ENCODE measurements at regions not wholly inside any gene's neighbourhood (a gene's known extent, or its start where the extent isn't known, plus 50 kb on each side); places are given as distances from the start of the nearest gene placed in this dataset.

GRCh38 chr20:23193801-23194384, 107.8 kb upstream of the CD93 start:
- intact Hi-C loops (cut with DNase I): no loop called here
- DNase-seq (ENCODE audit: low spot score): no peak

DNA sequence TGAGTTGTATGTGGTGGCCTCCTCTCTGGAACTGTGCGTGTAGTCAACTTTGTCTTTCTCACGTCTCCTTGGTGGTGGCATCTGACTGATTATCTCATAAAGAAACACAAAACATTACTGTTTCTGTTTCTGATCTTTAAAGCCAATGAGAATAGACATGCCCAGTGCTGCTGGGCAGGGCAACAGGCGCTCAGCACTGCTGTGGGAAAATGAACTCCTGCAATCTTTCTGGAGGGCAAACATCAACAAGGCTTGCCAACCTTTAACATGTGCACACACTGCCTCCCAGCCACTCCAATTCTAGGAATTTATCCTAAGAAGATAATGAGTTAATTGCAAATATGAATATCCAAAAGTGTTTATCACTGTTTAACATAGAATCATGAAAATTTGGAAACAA, 106.3 kb upstream of the CD93 start:
- intact Hi-C loops (cut with DNase I): no loop called here

GRCh38 chr20:23190557-23190956, 104.4 kb upstream of the CD93 start:
- intact Hi-C loops (cut with DNase I): no loop called here
- no peak for DNase-seq (ENCODE audit: low spot score)

More for the DNA sequence above, 106.3 kb upstream of the CD93 start:
- no peak for DNase-seq (ENCODE audit: low spot score)

- intact Hi-C loops (cut with DNase I): no loop called here
These were observed 103.7 kb upstream of the CD93 start for GRCh38 chr20:23189854-23190253.

GRCh38 chr20:23189341-23189740, 103.2 kb upstream of the CD93 start:
- intact Hi-C loops (cut with DNase I): no loop called here

More at GRCh38 chr20:23189854-23190253, 103.7 kb upstream of the CD93 start:
- DNase-seq (ENCODE audit: low spot score): no peak

GRCh38 chr20:23188377-23189169, 102.4 kb upstream of the CD93 start:
- intact Hi-C loops (cut with DNase I): no loop called here
- DNase-seq (ENCODE audit: low spot score): no peak

More at GRCh38 chr20:23189341-23189740, 103.2 kb upstream of the CD93 start:
- no peak for DNase-seq (ENCODE audit: low spot score)

GRCh38 chr20:23187751-23188150, 101.6 kb upstream of the CD93 start:
- DNase-seq (ENCODE audit: low spot score): peak; percentile 80
- intact Hi-C loops (cut with DNase I): no loop called here

- no peak for DNase-seq (ENCODE audit: low spot score)
- intact Hi-C loops (cut with DNase I): no loop called here
These were observed 100.7 kb upstream of the CD93 start for GRCh38 chr20:23186808-23187207.

- no peak for DNase-seq (ENCODE audit: low spot score)
- intact Hi-C loops (cut with DNase I): no loop called here
These were observed 94.4 kb upstream of the CD93 start for GRCh38 chr20:23180451-23180921.

DNA sequence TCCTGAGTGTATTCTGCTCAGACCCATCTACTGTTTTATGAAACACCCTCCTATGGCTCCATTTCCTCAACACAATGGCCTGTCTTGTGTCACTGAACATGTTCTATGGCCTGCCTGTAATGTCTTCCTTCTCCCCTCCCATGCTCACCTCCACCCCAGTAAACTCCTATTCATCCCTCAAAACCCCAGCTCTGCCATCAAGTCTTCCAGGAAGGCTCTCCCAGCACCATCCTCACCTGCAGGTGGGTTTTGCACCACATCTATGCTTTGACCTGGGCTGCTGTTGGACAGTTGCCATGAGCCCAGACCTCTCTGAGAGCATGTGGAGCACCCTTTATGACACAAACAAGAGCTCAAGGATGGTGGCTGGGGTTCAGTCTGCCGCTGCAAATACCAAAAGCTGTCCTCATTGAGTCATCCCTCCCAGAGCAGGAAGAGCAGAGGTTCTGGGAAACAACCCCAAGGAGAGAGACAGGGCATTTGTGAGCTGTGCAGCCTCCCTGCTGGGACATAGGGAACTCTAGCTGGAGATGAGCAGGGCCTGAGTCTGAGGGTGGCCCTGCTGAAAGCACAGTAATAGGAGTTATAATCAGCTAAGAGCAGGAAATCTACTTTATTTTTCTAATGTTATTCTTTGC, 93.8 kb upstream of the CD93 start:
- intact Hi-C loops (cut with DNase I): no loop called here
- no peak for DNase-seq (ENCODE audit: low spot score)

- DNase-seq (ENCODE audit: low spot score): no peak
- intact Hi-C loops (cut with DNase I): no loop called here
These were observed 92.7 kb upstream of the CD93 start for GRCh38 chr20:23178806-23179205.

DNA sequence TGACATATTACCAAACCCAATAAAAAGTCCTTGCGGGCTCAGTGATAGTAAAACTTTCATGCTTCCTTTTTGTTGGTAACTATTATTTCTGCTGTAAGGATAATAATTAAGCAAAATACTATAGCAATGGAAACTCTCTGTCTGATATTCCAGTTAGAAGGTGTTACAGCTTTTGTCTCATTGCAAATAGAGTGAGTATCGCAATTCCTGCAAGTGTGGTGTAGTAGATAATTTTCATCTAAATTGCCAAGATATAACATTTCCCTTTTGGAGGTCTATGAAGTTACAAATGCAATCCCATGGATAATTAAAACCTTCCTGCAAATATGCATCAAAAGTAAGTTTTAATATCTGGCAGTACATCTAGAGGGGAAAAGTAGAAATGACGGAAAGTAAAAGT, 88.7 kb upstream of the CD93 start:
- intact Hi-C loops (cut with DNase I): no loop called here
- no peak for DNase-seq (ENCODE audit: low spot score)

- no peak for DNase-seq (ENCODE audit: low spot score)
- intact Hi-C loops (cut with DNase I): no loop called here
These were observed 81.3 kb upstream of the CD93 start for GRCh38 chr20:23167431-23167830.

DNA sequence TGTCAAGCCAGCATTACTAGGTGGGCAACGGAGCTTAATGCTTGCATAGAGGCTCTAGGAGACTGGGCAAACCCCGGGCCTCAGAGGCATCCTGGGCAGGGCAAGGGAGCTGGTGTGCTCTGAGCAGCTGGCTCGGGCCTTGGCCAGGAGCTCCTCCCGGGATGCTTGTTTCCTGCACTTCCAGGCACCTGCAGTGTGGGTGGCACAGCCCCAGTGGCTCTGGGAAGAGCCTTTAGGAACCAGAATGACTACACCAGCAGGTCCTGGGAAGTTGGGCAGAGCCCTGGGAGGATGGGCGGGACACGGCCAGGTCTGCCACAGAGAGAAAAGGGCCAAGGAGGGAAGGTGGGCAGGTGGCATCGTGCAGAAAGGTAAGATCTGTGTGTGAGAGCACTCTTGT, 80.4 kb upstream of the CD93 start:
- intact Hi-C loops (cut with DNase I): no loop called here
- DNase-seq (ENCODE audit: low spot score): no peak

GRCh38 chr20:23165964-23166363, 79.8 kb upstream of the CD93 start:
- no peak for DNase-seq (ENCODE audit: low spot score)
- intact Hi-C loops (cut with DNase I): no loop called here

DNA sequence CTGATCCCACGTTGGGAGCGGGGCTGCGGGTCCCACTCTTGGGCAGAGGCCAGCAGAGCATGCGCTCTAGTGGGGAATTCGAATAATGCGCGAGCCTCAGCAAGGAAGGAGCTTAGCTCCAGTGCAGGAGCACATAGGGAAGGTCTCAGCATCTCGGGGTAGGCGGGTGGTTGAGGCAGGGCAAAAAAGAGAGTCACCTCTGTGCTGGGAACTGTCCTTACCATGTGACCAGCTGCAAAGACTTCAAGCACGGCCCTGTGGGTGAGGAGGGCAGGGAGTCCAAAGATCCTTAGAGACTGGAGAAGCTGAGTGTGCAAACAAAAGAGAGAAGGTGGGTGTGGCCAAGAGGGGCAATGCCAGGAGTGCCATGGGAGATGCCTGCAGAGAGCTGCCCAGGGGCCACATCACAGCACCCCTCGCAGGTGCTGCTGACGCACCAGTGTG, 79.2 kb upstream of the CD93 start:
- intact Hi-C loops (cut with DNase I): no loop called here
- no peak for DNase-seq (ENCODE audit: low spot score)

- intact Hi-C loops (cut with DNase I): loop anchor here (5.0 kb wide), 1 partner anchor 47 kb away; no protein-coding TSS in a partner anchor
These were observed 78.1 kb upstream of the CD93 start for GRCh38 chr20:23164176-23164601.

DNA sequence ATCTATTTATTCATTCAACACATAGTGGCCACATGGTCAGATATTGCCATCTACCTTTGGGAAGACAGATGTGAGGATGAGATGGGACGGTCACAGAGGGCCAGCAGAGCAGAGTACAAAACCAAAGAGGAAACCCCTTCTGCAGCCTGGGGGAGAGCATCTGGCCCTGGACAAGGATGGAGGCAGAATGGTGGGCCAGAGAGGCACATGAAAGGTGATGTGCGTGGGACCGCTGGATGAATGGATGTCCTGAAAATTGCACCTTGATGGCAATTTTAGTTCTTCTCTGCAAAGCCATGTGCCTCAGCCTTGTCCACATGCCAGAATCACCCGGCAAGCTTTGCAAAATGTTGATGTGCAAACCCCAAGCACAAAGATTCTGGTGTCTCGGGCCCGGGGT, 77.4 kb upstream of the CD93 start:
- DNase-seq (ENCODE audit: low spot score): no peak
- intact Hi-C loops (cut with DNase I): loop anchor here (5.0 kb wide), 1 partner anchor 46 kb away; no protein-coding TSS in a partner anchor

More at GRCh38 chr20:23164176-23164601, 78.1 kb upstream of the CD93 start:
- no peak for DNase-seq (ENCODE audit: low spot score)

GRCh38 chr20:23162887-23163286, 76.8 kb upstream of the CD93 start:
- intact Hi-C loops (cut with DNase I): loop anchor here (5.0 kb wide), 1 partner anchor 46 kb away; no protein-coding TSS in a partner anchor
- DNase-seq (ENCODE audit: low spot score): no peak

- intact Hi-C loops (cut with DNase I): loop anchor here (5.0 kb wide), 1 partner anchor 45 kb away; no protein-coding TSS in a partner anchor
- peak; percentile 93 for DNase-seq (ENCODE audit: low spot score)
These were observed 76.0 kb upstream of the CD93 start for GRCh38 chr20:23161968-23162696.
